ENCODE measurements at regions not wholly inside any gene's neighbourhood (a gene's known extent, or its start where the extent isn't known, plus 50 kb on each side); places are given as distances from the start of the nearest gene placed in this dataset.
"Not testable (repeated sequence)": the region's sequence is repeated elsewhere in the genome, so short reads cannot be mapped to it uniquely, and the experiment has no call there.

GRCh38 chr3:101922151-101922725 is 72.9 kb downstream of the NFKBIZ start:
- TF ChIP-seq CTCF (conservative IDR thresholded peaks at IDR 0.05; ENCODE audit: low read depth, low read length); EZH2 (IDR thresholded peaks at IDR 0.05; ENCODE audit: borderline replicate concordance, low read depth, low read length, poor library complexity, severe bottlenecking): not testable (repeated sequence)

Data from A673 (cell line).